Colonic mucosa (tissue), 4 donors: ENCODE measurements at regions not wholly inside any gene's neighbourhood (a gene's known extent, or its start where the extent isn't known, plus 50 kb on each side); places are given as distances from the start of the nearest gene placed in this dataset.

ENCODE experiments used
- DNase-seq: peaks from one replicate; pipeline ENCODE4 v3.0.0-alpha.2; 2020
- H3K27ac ChIP-seq: fragments of 200-600 bp; one replicate; pipeline ENCODE4 v1.8.0; 2021
- H3K27me3 ChIP-seq: fragments of 200-600 bp; one replicate; pipeline ENCODE4 v1.8.0; 2021
- H3K36me3 ChIP-seq: fragments of 200-600 bp; one replicate; pipeline ENCODE4 v1.8.0; 2021
- H3K4me1 ChIP-seq: fragments of 200-600 bp; one replicate; pipeline ENCODE4 v1.8.0; 2021; ENCODE audit warnings: mild to moderate bottlenecking
- H3K4me3 ChIP-seq: fragments of 200-600 bp; one replicate; pipeline ENCODE4 v1.8.0; 2021
- H3K9ac ChIP-seq, 2 donors: one replicate each; pipeline ENCODE4 v1.7.0; 2013; ENCODE audit warnings: control low read depth in 2 of 2, low read depth in 2 of 2, low read length in 2 of 2
- H3K9me3 ChIP-seq: fragments of 200-600 bp; one replicate; pipeline ENCODE4 v1.8.0; 2021
- CTCF ChIP-seq: fragments of 200-600 bp; IDR thresholded peaks from one replicate; pipeline ENCODE4 v1.8.0; 2022; ENCODE audit warnings: antibody characterized with exemption, mild to moderate bottlenecking
- intact Hi-C: fragments of 100-400 bp; cut with DNase I; formaldehyde crosslinking; loops from one replicate; pipeline ENCODE4 v1.14.1; 2022
- donor health status: healthy.
- donor health status: DM: no; HTN: no; CAD: no.
- donor health status: DM: no; HTN: no; CAD: no.

- no peak for DNase-seq
- Histone ChIP-seq H3K4me3 (no peak overlapping the region), H3K9ac (no peak overlapping the region), H3K27me3 (no peaks in the 10 kb centered on the region), H3K4me1 (no peaks in the 10 kb centered on the region), H3K27ac (no peak overlapping the region), H3K36me3 (no peaks in the 10 kb centered on the region), H3K9me3 (no peaks in the 10 kb centered on the region)
- intact Hi-C loops, result loop anchor here (10.0 kb wide), 2 partner anchors 354 to 546 kb away; no protein-coding TSS in a partner anchor
- no peak for TF ChIP-seq CTCF
These were observed 154.7 kb downstream of the SLC38A4 start for GRCh38 chr12:46671102-46671501.

GRCh38 chr12:46670636-46671035 is 155.2 kb downstream of the SLC38A4 start:
- Histone ChIP-seq H3K36me3 (no peaks in the 10 kb centered on the region), H3K27me3 (no peaks in the 10 kb centered on the region), H3K27ac (no peak overlapping the region), H3K9ac (no peak overlapping the region), H3K4me3 (no peak overlapping the region), H3K4me1 (no peaks in the 10 kb centered on the region), H3K9me3 (no peaks in the 10 kb centered on the region)
- intact Hi-C loops, result loop anchor here (10.0 kb wide), 2 partner anchors 354 to 546 kb away; no protein-coding TSS in a partner anchor
- DNase-seq, result no peak
- TF ChIP-seq CTCF, result no peak

- H3K9me3 ChIP-seq, result no peaks in the 10 kb centered on the region
- H3K9ac ChIP-seq, result no peak overlapping the region
- no peak for TF ChIP-seq CTCF
- no peak overlapping the region for H3K4me3 ChIP-seq
- H3K36me3 ChIP-seq, result no peaks in the 10 kb centered on the region
- no peak overlapping the region for H3K27ac ChIP-seq
- no peak for DNase-seq
- no peaks in the 10 kb centered on the region for H3K4me1 ChIP-seq
- intact Hi-C loops, result loop anchor here (10.0 kb wide), 3 partner anchors 355 to 545 kb away; no protein-coding TSS in a partner anchor
- no peaks in the 10 kb centered on the region for H3K27me3 ChIP-seq
These were observed 156.1 kb downstream of the SLC38A4 start for GRCh38 chr12:46669720-46670119.

- no peak overlapping the region for H3K27ac ChIP-seq
- H3K4me1 ChIP-seq, result no peaks in the 10 kb centered on the region
- intact Hi-C loops, result loop anchor here (10.0 kb wide), 1 partner anchor 523 kb away; no protein-coding TSS in a partner anchor
- H3K9ac ChIP-seq, result no peak overlapping the region
- DNase-seq, result no peak
- TF ChIP-seq CTCF, result no peak
- no peaks in the 10 kb centered on the region for H3K36me3 ChIP-seq
- no peaks in the 10 kb centered on the region for H3K9me3 ChIP-seq
- H3K4me3 ChIP-seq, result no peak overlapping the region
- H3K27me3 ChIP-seq, result no peaks in the 10 kb centered on the region
These were observed 158.2 kb downstream of the SLC38A4 start for GRCh38 chr12:46667551-46667950.

GRCh38 chr12:46664761-46665287 is 161.0 kb downstream of the SLC38A4 start:
- no peak for DNase-seq
- no peak overlapping the region for H3K4me3 ChIP-seq
- peaks cover 2% of the 10 kb centered on the region for H3K4me1 ChIP-seq
- no peak for TF ChIP-seq CTCF
- intact Hi-C loops, result loop anchor here (5.0 to 10.0 kb wide), 2 partner anchors 323 to 520 kb away; no protein-coding TSS in a partner anchor
- no peak overlapping the region for H3K27ac ChIP-seq
- no peaks in the 10 kb centered on the region for H3K9me3 ChIP-seq
- no peak overlapping the region for H3K9ac ChIP-seq
- H3K27me3 ChIP-seq, result no peaks in the 10 kb centered on the region
- no peaks in the 10 kb centered on the region for H3K36me3 ChIP-seq
